ENCODE measurements at regions not wholly inside any gene's neighbourhood (a gene's known extent, or its start where the extent isn't known, plus 50 kb on each side); places are given as distances from the start of the nearest gene placed in this dataset.

DNA sequence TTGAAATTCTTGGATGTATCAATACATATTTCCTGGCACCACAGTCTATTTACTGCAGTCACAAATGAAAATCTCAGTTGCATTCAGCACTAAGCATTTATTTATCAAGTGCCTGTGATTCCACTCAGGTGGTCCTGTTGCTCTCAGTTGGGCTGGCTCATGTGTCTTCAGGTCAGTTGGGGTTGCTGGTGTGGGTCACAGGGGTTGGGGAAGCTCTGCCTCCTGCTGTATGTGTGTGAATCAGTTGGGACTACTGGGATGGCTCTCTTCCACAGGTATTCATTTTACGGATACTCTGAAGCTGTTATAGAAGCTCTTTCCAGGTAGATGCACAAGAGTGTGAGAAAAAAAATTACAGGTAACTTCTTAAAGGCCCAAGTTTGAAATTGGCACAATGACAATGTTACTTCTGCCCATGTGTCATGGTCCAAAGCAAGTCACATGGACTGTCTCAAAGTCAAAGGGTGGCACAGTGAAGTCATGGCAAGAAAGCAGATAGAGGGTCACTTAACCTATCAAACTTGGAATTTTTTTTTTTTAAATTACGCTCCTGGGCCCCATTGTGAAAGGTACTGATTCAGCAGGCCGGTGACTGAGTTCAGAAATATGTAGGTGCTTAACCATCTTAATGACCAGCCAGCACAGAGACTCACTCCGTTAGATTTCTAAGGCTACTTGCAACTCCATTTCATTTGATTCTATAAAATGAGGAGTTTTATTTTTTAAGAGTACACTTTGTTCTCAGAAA is 249.2 kb upstream of the GCFC2 start:
- intact Hi-C loops (cut with micrococcal nuclease) = no loop called here

DNA sequence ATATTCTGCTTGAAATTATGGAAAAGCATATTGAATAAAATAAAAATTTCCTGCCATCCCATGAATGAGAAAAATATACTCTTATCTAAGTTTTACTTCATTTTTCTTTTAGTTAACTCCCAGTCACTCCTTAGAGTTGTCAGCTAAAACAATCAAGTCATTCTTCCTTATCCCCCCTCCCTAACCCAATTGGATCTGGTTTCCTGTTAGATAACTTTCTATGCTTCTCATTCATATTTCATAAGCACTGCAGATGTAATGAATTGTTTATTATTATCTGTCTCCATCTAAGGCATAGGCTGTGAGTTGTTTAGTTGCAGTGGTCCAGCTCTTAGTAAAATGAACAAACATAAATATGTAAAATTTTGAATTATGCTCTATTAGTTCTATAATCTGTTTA is 244.0 kb upstream of the GCFC2 start:
- TF ChIP-seq, protein P1, sequence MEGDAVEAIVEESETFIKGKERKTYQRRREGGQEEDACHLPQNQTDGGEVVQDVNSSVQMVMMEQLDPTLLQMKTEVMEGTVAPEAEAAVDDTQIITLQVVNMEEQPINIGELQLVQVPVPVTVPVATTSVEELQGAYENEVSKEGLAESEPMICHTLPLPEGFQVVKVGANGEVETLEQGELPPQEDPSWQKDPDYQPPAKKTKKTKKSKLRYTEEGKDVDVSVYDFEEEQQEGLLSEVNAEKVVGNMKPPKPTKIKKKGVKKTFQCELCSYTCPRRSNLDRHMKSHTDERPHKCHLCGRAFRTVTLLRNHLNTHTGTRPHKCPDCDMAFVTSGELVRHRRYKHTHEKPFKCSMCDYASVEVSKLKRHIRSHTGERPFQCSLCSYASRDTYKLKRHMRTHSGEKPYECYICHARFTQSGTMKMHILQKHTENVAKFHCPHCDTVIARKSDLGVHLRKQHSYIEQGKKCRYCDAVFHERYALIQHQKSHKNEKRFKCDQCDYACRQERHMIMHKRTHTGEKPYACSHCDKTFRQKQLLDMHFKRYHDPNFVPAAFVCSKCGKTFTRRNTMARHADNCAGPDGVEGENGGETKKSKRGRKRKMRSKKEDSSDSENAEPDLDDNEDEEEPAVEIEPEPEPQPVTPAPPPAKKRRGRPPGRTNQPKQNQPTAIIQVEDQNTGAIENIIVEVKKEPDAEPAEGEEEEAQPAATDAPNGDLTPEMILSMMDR (IDR thresholded peaks at IDR 0.05; ENCODE audit: unreplicated experiment) = no peak
- ChIA-PET POLR2A (no interaction called here), CTCF (no interaction called here)
- H3K27ac Mint-ChIP-seq (ENCODE audit: low read depth, unreplicated experiment) = no peak overlapping the region
- H3K36me3 Mint-ChIP-seq (ENCODE audit: insufficient read depth, unreplicated experiment) = no peaks in the 10 kb centered on the region
- BruUV-seq (replicated peaks) = no TSS peak
- H3K9me3 Mint-ChIP-seq (ENCODE audit: unreplicated experiment) = no peaks in the 10 kb centered on the region
- intact Hi-C loops (cut with micrococcal nuclease) = loop anchor here (5.0 kb wide), 1 partner anchor 57 kb away; no protein-coding TSS in a partner anchor
- no peak overlapping the region for H3K4me3 Mint-ChIP-seq (ENCODE audit: unreplicated experiment)
- no peak for DNase-seq (ENCODE audit: unreplicated experiment)
- H3K27me3 Mint-ChIP-seq (ENCODE audit: insufficient read depth, unreplicated experiment) = no peaks in the 10 kb centered on the region
- H3K4me1 Mint-ChIP-seq (ENCODE audit: insufficient read depth, unreplicated experiment) = peaks cover 6% of the 10 kb centered on the region

More for the DNA sequence above, 249.2 kb upstream of the GCFC2 start:
- no peaks in the 10 kb centered on the region for H3K9me3 Mint-ChIP-seq (ENCODE audit: unreplicated experiment)
- DNase-seq (ENCODE audit: unreplicated experiment) = peak; percentile 30
- BruUV-seq (replicated peaks) = no TSS peak
- no peaks in the 10 kb centered on the region for H3K27me3 Mint-ChIP-seq (ENCODE audit: insufficient read depth, unreplicated experiment)
- no peaks in the 10 kb centered on the region for H3K36me3 Mint-ChIP-seq (ENCODE audit: insufficient read depth, unreplicated experiment)
- H3K4me1 Mint-ChIP-seq (ENCODE audit: insufficient read depth, unreplicated experiment) = peaks cover 12% of the 10 kb centered on the region
- peak overlapping the region; percentile 8 for H3K4me3 Mint-ChIP-seq (ENCODE audit: unreplicated experiment)
- CTCF ChIA-PET = interaction anchor here (0.6 to 1.0 kb wide), 4 partner anchors 41 to 238 kb away, joined by 3 to 4 read pairs (median 3); no protein-coding TSS in a partner anchor
- TF ChIP-seq, protein P1 (IDR thresholded peaks at IDR 0.05; ENCODE audit: unreplicated experiment) = no peak
- POLR2A ChIA-PET = interaction anchor here (0.7 kb wide), 1 partner anchor 13 kb away, joined by 3 read pairs; no protein-coding TSS in a partner anchor
- H3K27ac Mint-ChIP-seq (ENCODE audit: low read depth, unreplicated experiment) = peak overlapping the region; percentile 30

DNA sequence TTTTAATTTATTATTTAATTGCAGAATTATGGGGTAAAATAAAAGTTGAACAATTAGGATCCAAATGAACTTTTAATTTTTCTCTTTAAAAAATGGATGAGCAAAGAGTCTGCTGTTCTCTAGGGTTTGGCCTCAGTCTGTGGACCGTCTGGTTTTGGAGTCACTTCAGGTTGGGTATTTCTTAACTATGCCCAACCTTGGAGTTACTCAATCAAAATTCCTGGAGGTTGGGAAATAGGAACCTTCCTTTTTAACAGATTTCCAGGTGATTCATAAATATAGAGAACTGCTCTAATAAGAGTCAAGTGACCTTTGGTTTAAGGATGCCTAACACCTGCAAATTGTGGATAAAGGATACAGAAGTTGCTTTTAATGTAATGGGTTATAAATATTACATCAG is 241.5 kb upstream of the GCFC2 start:
- BruUV-seq (replicated peaks) = no TSS peak
- peak; percentile 82 for DNase-seq (ENCODE audit: unreplicated experiment)
- H3K27ac Mint-ChIP-seq (ENCODE audit: low read depth, unreplicated experiment) = no peak overlapping the region
- CTCF ChIA-PET = no interaction called here
- H3K4me1 Mint-ChIP-seq (ENCODE audit: insufficient read depth, unreplicated experiment) = peaks cover 13% of the 10 kb centered on the region
- no peaks in the 10 kb centered on the region for H3K27me3 Mint-ChIP-seq (ENCODE audit: insufficient read depth, unreplicated experiment)
- no peaks in the 10 kb centered on the region for H3K9me3 Mint-ChIP-seq (ENCODE audit: unreplicated experiment)
- no peaks in the 10 kb centered on the region for H3K36me3 Mint-ChIP-seq (ENCODE audit: insufficient read depth, unreplicated experiment)
- intact Hi-C loops (cut with micrococcal nuclease) = loop anchor here (5.0 kb wide), 1 partner anchor 55 kb away; no protein-coding TSS in a partner anchor
- H3K4me3 Mint-ChIP-seq (ENCODE audit: unreplicated experiment) = no peak overlapping the region
- POLR2A ChIA-PET = no interaction called here
- TF ChIP-seq, protein P1 (IDR thresholded peaks at IDR 0.05; ENCODE audit: unreplicated experiment) = no peak

DNA sequence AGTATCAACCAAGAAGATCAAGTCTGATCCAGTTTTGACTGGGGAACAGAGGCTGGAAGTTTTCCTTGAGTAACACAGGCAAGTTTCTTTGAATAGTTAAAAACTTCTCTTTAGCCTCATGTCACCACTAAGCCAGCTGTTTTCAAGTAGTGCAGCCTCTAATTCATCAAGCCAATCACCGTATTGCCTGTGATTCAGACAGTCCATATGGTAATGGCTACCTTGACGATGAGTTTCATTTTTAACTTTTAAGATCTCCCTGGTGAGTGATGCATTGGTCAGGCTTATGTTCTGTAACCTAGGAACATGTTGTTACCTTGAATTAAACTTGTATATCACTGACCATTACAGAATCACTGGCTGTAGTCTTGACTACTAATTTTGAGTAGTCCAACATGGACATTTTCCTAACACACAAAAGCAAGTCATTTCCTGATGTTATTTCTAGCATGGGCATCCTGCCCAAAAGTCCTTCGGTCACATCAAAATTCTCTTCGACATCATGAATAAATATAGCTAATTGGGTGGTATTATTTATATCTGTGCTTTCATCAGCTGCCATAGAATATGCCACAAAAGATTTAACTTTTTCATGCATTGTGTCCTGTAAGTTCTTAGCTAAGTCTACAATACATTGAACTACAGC is 238.8 kb upstream of the GCFC2 start:
- H3K9me3 Mint-ChIP-seq (ENCODE audit: unreplicated experiment) = no peaks in the 10 kb centered on the region
- TF ChIP-seq, protein P1 (IDR thresholded peaks at IDR 0.05; ENCODE audit: unreplicated experiment) = no peak
- no peaks in the 10 kb centered on the region for H3K36me3 Mint-ChIP-seq (ENCODE audit: insufficient read depth, unreplicated experiment)
- H3K27ac Mint-ChIP-seq (ENCODE audit: low read depth, unreplicated experiment) = no peak overlapping the region
- intact Hi-C loops (cut with micrococcal nuclease) = loop anchor here (5.0 kb wide), 1 partner anchor 52 kb away; no protein-coding TSS in a partner anchor
- H3K27me3 Mint-ChIP-seq (ENCODE audit: insufficient read depth, unreplicated experiment) = no peaks in the 10 kb centered on the region
- no TSS peak for BruUV-seq (replicated peaks)
- ChIA-PET POLR2A (no interaction called here), CTCF (interaction anchor here (0.6 to 0.8 kb wide), 2 partner anchors 9 to 139 kb away, joined by 3 read pairs; no protein-coding TSS in a partner anchor)
- H3K4me3 Mint-ChIP-seq (ENCODE audit: unreplicated experiment) = no peak overlapping the region
- H3K4me1 Mint-ChIP-seq (ENCODE audit: insufficient read depth, unreplicated experiment) = peaks cover 7% of the 10 kb centered on the region
- DNase-seq (ENCODE audit: unreplicated experiment) = no peak

Data from MCF 10A (cell line).